ENCODE measurements at regions not wholly inside any gene's neighbourhood (a gene's known extent, or its start where the extent isn't known, plus 50 kb on each side); places are given as distances from the start of the nearest gene placed in this dataset.
"Not testable (repeated sequence)": the region's sequence is repeated elsewhere in the genome, so short reads cannot be mapped to it uniquely, and the experiment has no call there.

- TF ChIP-seq, protein P1, sequence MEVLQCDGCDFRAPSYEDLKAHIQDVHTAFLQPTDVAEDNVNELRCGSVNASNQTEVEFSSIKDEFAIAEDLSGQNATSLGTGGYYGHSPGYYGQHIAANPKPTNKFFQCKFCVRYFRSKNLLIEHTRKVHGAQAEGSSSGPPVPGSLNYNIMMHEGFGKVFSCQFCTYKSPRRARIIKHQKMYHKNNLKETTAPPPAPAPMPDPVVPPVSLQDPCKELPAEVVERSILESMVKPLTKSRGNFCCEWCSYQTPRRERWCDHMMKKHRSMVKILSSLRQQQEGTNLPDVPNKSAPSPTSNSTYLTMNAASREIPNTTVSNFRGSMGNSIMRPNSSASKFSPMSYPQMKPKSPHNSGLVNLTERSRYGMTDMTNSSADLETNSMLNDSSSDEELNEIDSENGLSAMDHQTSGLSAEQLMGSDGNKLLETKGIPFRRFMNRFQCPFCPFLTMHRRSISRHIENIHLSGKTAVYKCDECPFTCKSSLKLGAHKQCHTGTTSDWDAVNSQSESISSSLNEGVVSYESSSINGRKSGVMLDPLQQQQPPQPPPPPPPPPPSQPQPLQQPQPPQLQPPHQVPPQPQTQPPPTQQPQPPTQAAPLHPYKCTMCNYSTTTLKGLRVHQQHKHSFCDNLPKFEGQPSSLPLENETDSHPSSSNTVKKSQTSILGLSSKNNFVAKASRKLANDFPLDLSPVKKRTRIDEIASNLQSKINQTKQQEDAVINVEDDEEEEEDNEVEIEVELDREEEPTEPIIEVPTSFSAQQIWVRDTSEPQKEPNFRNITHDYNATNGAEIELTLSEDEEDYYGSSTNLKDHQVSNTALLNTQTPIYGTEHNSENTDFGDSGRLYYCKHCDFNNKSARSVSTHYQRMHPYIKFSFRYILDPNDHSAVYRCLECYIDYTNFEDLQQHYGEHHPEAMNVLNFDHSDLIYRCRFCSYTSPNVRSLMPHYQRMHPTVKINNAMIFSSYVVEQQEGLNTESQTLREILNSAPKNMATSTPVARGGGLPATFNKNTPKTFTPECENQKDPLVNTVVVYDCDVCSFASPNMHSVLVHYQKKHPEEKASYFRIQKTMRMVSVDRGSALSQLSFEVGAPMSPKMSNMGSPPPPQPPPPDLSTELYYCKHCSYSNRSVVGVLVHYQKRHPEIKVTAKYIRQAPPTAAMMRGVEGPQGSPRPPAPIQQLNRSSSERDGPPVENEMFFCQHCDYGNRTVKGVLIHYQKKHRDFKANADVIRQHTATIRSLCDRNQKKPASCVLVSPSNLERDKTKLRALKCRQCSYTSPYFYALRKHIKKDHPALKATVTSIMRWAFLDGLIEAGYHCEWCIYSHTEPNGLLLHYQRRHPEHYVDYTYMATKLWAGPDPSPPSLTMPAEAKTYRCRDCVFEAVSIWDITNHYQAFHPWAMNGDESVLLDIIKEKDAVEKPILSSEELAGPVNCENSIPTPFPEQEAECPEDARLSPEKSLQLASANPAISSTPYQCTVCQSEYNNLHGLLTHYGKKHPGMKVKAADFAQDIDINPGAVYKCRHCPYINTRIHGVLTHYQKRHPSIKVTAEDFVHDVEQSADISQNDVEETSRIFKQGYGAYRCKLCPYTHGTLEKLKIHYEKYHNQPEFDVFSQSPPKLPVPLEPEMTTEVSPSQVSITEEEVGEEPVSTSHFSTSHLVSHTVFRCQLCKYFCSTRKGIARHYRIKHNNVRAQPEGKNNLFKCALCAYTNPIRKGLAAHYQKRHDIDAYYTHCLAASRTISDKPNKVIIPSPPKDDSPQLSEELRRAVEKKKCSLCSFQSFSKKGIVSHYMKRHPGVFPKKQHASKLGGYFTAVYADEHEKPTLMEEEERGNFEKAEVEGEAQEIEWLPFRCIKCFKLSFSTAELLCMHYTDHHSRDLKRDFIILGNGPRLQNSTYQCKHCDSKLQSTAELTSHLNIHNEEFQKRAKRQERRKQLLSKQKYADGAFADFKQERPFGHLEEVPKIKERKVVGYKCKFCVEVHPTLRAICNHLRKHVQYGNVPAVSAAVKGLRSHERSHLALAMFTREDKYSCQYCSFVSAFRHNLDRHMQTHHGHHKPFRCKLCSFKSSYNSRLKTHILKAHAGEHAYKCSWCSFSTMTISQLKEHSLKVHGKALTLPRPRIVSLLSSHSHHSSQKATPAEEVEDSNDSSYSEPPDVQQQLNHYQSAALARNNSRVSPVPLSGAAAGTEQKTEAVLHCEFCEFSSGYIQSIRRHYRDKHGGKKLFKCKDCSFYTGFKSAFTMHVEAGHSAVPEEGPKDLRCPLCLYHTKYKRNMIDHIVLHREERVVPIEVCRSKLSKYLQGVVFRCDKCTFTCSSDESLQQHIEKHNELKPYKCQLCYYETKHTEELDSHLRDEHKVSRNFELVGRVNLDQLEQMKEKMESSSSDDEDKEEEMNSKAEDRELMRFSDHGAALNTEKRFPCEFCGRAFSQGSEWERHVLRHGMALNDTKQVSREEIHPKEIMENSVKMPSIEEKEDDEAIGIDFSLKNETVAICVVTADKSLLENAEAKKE (CRISPR knock-in tag; IDR thresholded peaks at IDR 0.05): no peak
- TF ChIP-seq STAT1 (IDR thresholded peaks at IDR 0.05; ENCODE audit: unreplicated experiment) (no peak), JUNB (IDR thresholded peaks at IDR 0.05; ENCODE audit: unreplicated experiment) (no peak), EZH2 (IDR thresholded peaks at IDR 0.05; ENCODE audit: low read depth, unreplicated experiment) (no peak), POLR2AphosphoS5 (IDR thresholded peaks at IDR 0.05; ENCODE audit: low read depth) (no peak), REST (IDR thresholded peaks at IDR 0.05; ENCODE audit: unreplicated experiment) (no peak)
Measured at GRCh38 chr10:22150842-22151241, 67.0 kb downstream of the EBLN1 start (continued).

DNA sequence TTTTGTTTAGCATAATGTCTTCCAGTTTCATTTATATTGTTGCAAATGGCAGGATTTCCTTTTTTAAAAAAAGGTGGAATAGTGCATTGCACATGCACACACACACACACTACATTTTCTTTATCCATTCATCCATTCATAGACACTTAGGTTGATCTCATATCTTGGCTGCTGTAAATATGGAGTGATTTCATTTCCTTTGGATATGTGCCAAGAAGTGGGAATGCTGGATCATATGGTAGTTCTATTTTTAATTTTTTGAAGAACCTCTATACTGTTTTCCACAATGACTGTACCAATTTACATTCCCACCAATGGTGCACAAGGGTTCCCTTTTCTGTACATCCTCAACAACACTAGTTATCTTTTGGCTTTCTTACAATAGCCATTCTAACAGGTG is 68.9 kb downstream of the EBLN1 start:
- no peak overlapping the region for H3K4me3 ChIP-seq
- no peak overlapping the region for H2AFZ ChIP-seq
- no peak for TF ChIP-seq EZH2phosphoT487 (IDR thresholded peaks at IDR 0.05; ENCODE audit: unreplicated experiment)
- no peak for TF ChIP-seq ZNF331 (CRISPR knock-in tag; IDR thresholded peaks at IDR 0.05; ENCODE audit: low read depth)
- DNase-seq (ENCODE audit: low spot score): no peak
- no peak overlapping the region for H3K4me2 ChIP-seq
- Mint-ChIP-seq H3K4me1 (no peaks in the 10 kb centered on the region), H3K27ac (no peak overlapping the region), H3K4me3 (no peak overlapping the region), H3K27me3 (ENCODE audit: insufficient read depth, low read depth, poor library complexity) (no peaks in the 10 kb centered on the region), H3K36me3 (ENCODE audit: low read depth) (peaks cover 6% of the 10 kb centered on the region; the same call in 1 of the 3 replicates), H3K9me3 (peaks cover 2% of the 10 kb centered on the region; the same call in 2 of the 3 replicates)
- H3K27ac ChIP-seq (ENCODE audit: low read depth): no peak overlapping the region
- H3K79me2 ChIP-seq (replicated peaks; ENCODE audit: insufficient read depth): no peaks in the 10 kb centered on the region
- no peak for ATAC-seq
- H3F3A ChIP-seq (replicated peaks; ENCODE audit: low read depth): no peaks in the 10 kb centered on the region
- H4K20me1 ChIP-seq (replicated peaks; ENCODE audit: insufficient read depth): no peaks in the 10 kb centered on the region
- 0 out of 2 replicates have a peak, but pooled peaks cover 9% of the 10 kb centered on the region for H3K9me2 ChIP-seq (ENCODE audit: insufficient read depth)
- H3K27me3 ChIP-seq (ENCODE audit: insufficient read depth): no peaks in the 10 kb centered on the region
- H3K36me3 ChIP-seq (ENCODE audit: insufficient read depth): no peaks in the 10 kb centered on the region
- H3K4me1 ChIP-seq (ENCODE audit: insufficient read depth): no peaks in the 10 kb centered on the region

GRCh38 chr10:22145873-22146272 is 71.9 kb downstream of the EBLN1 start:
- not testable (repeated sequence) for H2AFZ ChIP-seq; H3F3A ChIP-seq (replicated peaks; ENCODE audit: low read depth); H3K4me2 ChIP-seq; H3K4me3 ChIP-seq; ATAC-seq; H3K36me3 Mint-ChIP-seq (ENCODE audit: low read depth); H3K27me3 Mint-ChIP-seq (ENCODE audit: insufficient read depth, low read depth, poor library complexity); H3K79me2 ChIP-seq (replicated peaks; ENCODE audit: insufficient read depth); H3K9me3 Mint-ChIP-seq; H3K4me3 Mint-ChIP-seq; H3K9me2 ChIP-seq (ENCODE audit: insufficient read depth); H3K4me1 ChIP-seq (ENCODE audit: insufficient read depth); DNase-seq (ENCODE audit: low spot score); H3K27ac ChIP-seq (ENCODE audit: low read depth); H4K20me1 ChIP-seq (replicated peaks; ENCODE audit: insufficient read depth); H3K36me3 ChIP-seq (ENCODE audit: insufficient read depth); H3K4me1 Mint-ChIP-seq; H3K27ac Mint-ChIP-seq; H3K27me3 ChIP-seq (ENCODE audit: insufficient read depth)
